Fibroblast of peridontal ligament (primary cell): ENCODE measurements at regions not wholly inside any gene's neighbourhood (a gene's known extent, or its start where the extent isn't known, plus 50 kb on each side); places are given as distances from the start of the nearest gene placed in this dataset.
A peak's percentile ranks its signal among the peaks of the same experiment; 100 is the strongest.
"Not testable (repeated sequence)": the region's sequence is repeated elsewhere in the genome, so short reads cannot be mapped to it uniquely, and the experiment has no call there.

ENCODE experiments used
- DNase-seq: peaks from one replicate; pipeline ENCODE4 v3.0.0-alpha.2; 2010; ENCODE audit errors: extremely low read depth

DNA sequence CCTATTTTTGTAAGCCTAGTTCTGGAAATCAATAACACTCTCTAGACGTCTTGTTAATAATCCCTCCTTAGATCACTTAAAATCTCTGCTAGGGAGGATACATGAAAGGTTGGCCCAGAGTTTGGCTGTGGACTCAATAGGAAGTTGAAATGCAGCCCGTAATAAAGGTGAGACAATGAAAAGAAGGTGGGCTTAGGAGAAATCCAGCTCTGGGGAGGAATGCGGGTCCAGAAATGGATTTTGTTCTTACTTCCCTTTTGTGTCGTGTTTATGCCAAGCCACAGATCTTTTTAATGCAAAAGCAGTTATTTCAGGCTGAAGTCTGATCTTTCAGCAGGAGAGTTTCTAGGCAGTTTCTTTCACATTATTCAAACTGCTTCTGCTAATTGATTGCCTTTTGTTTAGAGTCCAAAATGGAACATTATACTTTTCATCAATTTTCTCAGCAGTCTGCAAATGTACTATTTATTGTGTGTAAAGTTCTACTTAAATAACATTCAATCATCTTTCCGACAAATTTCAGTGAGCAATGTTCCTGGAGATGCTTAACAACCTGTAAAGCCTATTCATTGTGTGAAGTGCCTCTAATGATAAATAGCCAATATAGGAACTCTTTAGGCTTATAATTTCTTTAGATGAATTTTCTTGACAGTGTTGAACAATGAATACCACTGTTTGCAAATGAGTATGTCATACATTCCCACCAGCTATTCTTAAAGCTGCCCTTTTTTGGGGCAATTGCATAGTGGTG, 252.9 kb upstream of the KRR1 start:
- no peak for DNase-seq

DNA sequence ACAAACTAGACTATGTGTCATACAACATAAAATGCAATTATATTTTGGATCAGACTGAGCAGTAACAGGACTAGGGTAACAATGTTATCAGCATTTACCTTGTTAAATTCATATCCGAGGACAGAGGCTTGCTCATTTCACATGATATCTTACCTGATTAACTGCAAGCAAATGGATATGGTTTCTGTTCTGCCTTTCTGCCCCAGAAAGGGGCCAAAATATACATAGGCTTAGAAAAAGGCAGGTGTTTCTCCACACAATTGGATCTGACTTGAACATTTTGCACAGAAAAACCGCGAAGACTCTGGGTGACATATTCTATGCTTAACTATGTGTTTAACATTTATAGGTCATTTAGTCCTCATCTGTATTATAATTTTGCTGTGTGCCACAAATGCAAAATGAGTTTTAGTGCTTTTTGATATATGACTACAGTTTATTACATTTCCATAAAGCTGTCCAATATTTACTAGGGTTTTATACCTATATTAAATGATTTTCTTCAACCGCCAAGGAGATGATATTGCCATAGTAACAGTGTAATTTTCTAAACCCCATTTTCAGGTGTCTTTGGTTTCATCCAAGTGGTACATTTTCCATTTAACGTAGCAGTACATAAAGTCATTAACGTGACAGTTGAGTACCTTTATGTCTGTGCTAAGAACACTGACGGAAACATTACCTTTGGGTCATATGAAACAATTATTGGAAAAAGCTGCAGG, 249.3 kb upstream of the KRR1 start:
- no peak for DNase-seq

DNA sequence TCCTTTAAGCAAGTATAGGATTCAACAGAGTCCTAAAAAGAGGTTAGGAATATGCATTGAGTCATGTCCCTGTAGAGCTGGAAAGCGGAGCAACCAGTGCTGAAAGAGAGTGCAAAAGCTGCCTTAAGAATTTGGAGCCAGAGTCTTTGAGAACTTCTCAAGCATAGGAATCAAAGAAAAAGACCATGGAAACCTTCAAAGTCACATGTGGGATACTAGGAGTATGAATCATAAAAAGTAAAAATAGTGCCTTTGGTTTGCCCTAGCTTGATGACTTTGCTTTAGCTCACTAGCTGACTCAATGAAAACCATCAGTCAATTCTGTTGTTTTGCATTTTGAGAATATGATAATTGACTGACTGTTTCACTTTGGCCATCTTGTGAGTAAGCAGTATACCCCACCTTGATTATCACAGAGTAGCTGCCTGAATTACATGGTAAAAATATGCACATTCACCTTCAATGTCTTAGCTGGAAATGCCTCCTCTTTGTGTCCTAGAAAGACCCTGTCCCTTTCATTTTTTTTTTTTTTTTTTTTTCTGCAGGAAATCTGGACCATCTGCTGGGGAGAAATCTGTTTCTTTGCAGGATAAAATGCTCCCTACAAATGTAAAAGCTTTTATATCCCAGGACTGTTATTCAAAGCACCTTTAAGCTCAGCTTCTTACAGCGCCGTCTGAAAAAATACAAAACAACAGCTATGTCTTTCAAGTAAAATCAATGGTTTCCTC, 248.6 kb upstream of the KRR1 start:
- DNase-seq = peak; percentile 94

DNA sequence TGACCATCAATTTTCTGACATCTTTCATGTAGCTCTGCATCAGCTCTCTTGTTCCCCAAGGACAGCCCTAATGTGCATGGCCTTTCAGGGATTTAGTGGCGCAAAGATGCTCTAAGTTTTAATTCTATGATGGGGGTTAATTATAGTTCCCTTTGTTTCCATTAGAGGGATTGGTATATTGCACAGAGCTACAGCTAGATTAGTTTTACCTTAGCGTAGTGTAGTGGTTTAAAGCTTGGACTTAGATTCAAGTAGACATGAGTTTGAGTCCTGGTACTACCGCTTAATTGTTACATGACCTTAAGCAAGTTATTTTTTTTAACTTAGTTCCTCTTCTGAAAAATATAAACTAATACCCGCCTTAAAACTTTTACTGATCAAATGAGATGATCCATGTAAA, 247.8 kb upstream of the KRR1 start:
- no peak for DNase-seq

- DNase-seq = no peak
Measured at GRCh38 chr12:75756771-75757170, 245.4 kb upstream of the KRR1 start.

- no peak for DNase-seq
Measured at GRCh38 chr12:75756111-75756510, 244.7 kb upstream of the KRR1 start.

DNA sequence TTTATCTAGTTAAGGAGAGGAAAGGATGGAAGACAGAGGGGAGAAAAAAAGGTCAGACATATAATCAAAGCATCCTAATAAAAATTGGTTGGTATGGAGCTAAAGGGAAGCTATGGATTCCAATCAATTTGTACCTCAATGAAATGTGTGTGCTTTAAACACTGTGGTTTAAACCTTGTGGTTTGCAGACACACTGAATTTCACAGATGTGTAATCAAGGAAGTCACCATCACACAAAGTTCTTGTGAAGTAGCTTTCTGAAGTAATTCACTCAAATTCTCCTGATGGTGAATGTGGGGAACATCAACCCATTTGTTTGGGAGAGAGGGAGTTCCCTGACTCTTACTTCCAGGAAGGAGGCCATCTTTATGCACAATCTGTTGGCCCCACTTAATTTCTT, 243.3 kb upstream of the KRR1 start:
- DNase-seq = peak; percentile 27

DNA sequence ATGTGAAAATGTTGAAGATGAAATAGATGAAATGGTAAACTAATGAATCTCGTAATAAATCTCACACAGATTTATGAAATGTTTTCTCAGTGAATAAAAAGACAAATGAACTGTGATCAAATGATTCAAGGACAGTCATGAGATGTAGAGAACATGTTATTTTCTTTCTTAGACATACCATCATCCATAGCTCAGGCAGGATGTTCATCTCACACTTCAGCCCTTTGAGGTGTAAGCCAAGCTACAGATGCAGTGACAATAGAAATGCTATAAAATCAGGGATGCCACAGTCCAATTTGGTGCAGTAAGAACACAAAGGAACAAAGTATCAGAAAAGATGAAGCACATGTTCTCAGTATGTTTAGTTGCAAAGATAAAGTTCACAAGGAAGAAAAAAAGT, 242.7 kb upstream of the KRR1 start:
- DNase-seq = no peak

GRCh38 chr12:75751769-75752471, 240.5 kb upstream of the KRR1 start:
- no peak for DNase-seq

DNA sequence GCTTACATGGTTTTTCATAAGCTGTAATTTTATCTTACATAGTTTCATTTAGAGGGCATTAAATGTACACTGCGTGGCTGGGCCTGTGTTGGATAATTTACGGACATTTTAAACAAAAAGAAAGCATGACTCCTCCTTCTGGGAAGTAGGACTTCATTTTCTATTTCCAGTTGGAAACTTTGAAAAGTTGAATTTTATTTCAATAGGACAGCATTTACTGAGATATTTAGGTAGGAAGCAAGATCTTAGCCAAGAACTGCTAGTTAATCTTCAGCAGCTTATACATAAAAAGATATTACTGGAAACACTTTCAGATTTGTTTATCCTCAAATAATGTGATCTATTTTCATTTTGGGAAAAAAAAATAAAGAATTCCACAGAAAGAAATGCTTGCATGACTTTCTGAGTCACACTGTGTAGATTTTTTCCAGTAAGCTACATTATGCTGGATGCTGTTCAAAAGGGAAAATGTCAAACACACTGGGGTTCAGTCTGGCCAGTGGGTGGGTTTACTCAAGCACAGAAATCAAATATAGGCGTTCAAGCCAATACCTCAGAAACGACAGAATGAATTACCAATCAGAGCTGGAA, 239.4 kb upstream of the KRR1 start:
- peak; percentile 99 for DNase-seq

DNA sequence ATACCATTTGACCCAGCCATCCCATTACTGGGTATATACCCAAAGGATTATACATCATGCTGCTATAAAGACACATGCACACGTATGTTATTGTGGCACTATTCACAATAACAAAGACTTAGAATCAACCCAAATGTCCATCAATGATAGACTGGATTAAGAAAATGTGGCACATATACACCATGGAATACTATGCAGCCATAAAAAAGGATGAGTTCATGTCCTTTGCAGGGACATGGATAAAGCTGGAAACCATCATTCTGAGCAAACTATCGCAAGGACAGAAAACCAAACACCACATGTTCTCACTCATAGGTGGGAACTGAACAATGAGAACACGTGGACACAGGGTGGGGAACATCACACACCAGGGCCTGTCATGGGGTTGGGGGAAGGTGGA, 237.6 kb upstream of the KRR1 start:
- not testable (repeated sequence) for DNase-seq

DNA sequence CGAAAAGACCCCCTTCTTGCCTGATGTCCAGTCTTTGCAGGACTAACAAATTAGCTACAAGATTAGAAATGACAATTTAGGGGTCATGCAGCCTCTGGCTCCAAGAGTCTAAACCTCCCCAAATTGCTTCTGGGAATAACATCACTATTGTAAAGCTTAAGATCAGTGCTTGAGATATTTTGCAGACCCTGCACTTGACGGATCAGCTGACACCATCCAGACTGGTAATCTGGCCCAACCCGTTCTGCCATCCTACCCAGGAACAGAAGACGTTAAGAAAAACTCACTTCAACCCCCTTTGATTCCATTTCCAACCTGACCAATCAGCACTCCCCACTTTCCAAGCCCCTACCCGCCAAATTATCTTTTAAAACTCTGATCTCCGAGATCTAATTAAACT, 236.7 kb upstream of the KRR1 start:
- no peak for DNase-seq

- DNase-seq = peak; percentile 94
Measured at GRCh38 chr12:75747572-75748021, 236.2 kb upstream of the KRR1 start.

- no peak for DNase-seq
Measured at GRCh38 chr12:75746621-75747020, 235.2 kb upstream of the KRR1 start.

DNA sequence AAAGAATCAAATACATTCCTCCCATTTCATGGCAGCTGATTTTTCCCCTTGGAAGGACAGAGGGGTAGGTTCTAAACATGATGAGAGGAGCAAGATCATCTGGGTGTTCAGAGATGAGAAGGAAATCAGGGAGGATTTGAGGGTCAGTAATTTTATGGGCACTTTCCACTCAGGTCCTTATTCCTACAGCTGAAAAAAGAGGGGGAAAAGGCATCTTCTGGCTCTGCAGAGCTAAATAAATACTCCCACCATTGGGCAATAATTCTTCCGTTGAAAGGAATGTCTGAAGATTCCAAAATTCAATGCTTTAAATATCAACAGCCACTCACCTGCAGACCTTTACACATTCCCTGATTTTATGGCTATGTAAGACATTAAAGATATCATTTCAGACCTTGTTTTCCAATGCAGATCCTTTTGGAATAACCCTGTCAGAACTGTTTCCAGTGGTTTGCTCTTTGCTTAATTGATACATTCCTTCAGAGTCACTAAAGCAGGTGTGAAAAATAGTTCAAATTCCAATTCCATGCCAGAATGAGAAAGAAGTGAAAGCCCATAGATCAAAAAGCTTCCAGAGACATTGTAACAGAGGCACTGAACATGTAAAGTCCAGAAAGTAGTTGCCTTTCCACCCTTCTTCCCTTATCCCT, 233.3 kb upstream of the KRR1 start:
- no peak for DNase-seq

DNA sequence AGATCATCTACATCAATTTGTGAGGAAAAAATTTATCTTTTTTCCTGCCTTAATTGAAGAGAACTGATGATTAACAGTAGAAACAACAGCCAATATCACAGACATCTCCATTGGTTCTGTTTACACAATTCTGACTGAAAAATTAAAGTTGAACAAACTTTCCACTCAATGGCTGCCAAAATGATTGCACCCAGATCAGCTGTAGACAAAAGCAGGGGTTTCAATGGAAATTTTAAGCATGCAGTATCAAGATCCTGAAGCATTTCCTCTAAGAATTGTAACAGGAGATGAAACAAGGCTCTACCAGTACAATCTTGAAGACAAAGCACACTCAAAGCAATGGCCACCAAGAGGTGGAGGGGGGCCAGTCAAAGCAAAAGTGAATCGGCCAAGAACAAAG, 231.6 kb upstream of the KRR1 start:
- no peak for DNase-seq

DNA sequence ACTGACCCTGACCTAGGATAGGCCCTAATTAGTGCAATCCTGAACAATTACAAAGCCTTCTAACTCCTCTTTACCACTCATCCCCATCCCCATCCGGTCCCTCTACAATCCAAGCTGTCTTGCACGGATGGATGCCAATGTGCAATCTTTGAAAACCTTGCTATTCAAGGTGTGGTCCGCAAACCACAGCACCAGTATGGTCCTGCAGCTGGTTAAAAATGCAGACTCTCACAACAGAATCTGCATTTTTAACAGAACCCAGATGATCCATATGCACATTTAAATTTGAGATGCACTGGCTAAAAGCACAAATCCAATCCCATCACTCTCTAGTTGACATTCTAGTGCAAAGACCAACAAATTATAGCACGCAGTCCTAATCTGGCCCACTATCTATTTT, 230.6 kb upstream of the KRR1 start:
- no peak for DNase-seq

DNA sequence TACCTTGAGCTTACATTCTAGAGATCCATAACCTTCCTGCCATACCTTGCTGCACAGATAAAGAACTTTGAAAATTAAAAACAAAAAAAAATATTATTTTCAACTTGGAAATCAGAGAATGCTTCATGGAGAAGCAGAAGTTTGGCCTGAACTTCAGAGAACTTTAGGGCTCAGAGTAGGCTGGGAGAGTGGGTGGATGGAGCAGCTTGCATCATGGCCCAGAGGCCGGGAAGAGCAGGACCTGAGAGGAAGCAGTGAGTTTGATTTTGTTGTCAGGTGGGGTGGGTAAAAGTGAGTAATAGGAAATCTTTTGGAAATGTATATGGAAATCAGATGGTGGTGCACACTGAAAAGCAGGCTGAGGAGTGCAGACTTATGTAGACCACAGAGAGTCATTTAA, 228.5 kb upstream of the KRR1 start:
- no peak for DNase-seq

GRCh38 chr12:75739098-75739497, 227.7 kb upstream of the KRR1 start:
- not testable (repeated sequence) for DNase-seq

DNA sequence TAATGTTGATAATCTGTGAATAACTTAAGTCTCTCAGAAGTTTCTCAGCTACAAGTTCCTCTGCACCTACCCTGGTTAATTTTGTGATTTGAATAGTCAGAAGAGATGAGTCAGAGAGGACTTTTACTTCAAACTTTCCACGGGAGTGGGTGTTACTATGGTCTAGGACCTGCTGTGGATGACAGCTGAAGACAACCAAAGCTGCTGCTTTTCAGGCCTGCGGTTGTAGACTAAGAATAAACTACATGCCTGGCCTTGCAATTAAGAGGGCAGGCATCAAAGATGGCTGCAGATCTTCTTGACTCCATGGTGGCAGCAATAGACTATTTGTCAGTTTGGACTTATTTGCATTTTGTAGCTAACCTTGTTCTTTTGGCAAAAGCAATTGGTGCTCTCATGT, 227.1 kb upstream of the KRR1 start:
- no peak for DNase-seq

GRCh38 chr12:75735853-75736252, 224.4 kb upstream of the KRR1 start:
- no peak for DNase-seq
